ENCODE measurements at regions not wholly inside any gene's neighbourhood (a gene's known extent, or its start where the extent isn't known, plus 50 kb on each side); places are given as distances from the start of the nearest gene placed in this dataset.

GRCh38 chr12:127991485-127991884 is 275.5 kb upstream of the TMEM132C start:
- TF ChIP-seq CTCF (conservative IDR thresholded peaks at IDR 0.05 in 1 of 2, IDR thresholded peaks at IDR 0.05 in 1 of 2; ENCODE audit: extremely low read depth in 1 of 2, insufficient read depth in 1 of 2, low read depth in 1 of 2, low read length in 2 of 2) (no peak), EZH2 (IDR thresholded peaks at IDR 0.05; ENCODE audit: borderline replicate concordance, low read length) (no peak)

Data from mammary epithelial cell (primary cell).